GM18519 (cell line): ENCODE measurements at regions not wholly inside any gene's neighbourhood (a gene's known extent, or its start where the extent isn't known, plus 50 kb on each side); places are given as distances from the start of the nearest gene placed in this dataset.
A peak's percentile ranks its signal among the peaks of the same experiment; 100 is the strongest.
"Not testable (repeated sequence)": the region's sequence is repeated elsewhere in the genome, so short reads cannot be mapped to it uniquely, and the experiment has no call there.

Source experiments
- ATAC-seq: cut with Tn5 transposase; IDR thresholded peaks from one replicate; pipeline ENCODE4 v1.9.1; 2021; ENCODE audit warnings: mild to moderate bottlenecking, moderate library complexity; ENCODE audit not compliant: unreplicated experiment, low FRiP score

DNA sequence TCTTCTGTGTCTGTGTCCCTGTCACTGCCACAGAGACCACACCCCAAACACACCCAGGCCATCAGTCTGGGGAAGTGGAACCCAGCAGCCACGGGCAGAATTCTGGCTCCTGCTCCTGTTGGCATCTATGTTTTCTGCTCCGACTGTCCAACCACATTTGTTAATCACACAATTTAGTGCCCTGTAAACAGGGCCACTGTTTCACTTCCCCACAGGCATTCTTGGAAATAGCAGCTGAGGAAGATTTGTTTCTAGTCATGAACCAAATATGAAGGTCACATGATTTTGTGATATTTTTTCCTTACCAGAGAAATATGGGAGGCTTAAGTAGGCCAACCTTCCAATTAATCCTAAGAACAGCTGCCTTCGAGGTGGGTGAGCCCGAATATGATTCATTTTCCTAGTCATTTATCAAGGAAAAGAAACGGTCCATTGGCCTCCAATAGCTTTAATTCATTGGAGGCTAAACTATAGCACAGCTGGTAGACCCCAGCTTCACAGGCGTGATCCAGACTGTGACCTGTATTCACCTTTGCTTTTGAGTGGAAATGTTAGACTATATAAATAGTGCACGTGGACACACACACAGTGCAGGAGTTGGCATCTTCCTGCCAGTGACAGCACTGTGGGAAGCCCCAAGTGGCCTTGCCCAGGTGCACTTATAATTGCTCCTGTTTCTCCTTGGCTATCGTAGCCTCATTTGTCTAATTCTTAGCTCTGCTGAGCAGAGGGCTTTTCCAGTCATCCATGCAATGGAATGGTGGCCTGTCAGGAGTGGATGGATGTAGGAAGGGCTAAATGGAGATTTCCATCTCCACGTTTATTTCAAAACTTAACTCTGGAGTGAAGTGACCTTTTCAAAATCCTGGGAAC lies 267.9 kb downstream of the LPIN1 start:
- ATAC-seq, result no peak

DNA sequence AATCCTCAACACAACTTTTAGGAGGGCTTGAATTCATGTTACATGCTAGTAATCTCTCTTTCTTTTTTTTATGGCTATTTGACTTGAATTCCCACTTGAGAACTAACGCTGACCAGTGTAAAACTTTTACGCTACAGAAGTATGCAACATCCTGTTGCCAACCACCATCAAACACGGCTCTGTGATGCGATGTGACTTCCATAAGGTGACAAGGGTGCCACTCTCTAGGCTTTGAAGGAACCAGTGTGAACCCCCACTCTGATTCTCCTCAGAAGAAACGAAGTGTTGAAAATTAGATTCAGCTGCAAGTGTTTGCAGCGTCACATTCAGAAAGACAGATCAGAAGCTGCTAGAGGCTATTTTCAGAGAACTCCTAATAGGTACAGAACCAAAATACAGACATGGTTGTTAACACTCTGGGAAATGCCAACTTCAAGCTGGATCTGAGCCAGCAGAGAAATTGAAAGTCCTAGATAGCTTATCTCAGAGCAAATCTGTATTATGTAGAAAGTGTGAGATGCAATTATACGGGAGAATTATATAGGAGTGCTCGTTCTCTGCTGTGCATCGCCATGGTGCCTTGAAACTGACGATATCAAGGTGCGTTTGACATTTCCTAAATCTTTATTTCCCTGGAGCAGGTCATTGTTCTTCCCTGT lies 271.2 kb downstream of the LPIN1 start:
- ATAC-seq, result no peak

DNA sequence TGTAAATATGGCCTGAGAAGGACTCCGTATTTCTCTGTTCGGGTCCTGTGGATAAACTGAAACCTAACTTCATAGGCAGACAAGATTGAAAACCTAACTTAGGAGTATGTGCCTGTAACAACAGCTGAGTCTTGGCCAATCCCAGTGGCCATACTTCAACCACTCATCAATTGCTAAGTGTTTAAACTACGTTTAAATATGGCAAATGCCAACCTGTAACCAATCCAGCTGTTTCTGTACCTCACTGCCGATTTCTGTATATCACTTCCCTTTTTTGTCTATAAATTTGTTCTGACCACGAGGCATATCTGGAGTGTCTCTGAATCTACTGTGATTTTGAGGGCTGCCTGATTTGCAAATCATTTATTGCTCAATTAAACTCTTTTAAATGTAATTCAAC lies 272.3 kb downstream of the LPIN1 start:
- ATAC-seq, result not testable (repeated sequence)

DNA sequence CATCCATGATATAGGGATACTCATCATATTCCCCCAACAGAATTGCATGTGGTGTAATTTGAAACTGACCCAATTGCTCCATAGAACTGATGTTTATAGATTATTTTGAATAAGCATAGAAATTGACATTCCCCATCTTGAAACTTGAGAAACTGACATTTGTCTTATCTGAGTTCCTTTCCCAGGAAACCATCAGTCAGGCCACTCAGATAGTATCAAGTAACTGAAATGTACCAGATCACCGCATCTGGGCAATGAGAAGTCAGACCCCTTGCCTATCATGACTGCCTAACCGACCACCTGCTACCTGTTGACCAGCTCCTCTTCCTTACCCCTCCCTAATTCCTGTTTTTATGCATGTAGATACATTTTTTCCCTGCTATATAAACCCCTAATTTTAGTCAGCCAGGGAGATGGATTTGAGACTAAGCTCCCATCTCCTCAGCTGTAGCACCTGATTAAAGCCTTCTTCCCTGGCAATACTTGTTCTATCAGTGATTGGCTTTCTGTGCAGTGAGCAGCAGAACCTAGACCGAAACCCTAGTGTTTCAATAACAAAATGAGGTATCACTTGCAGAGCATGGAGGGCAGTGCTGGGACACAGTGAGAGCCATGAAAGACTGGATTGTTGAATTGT lies 274.5 kb downstream of the LPIN1 start:
- no peak for ATAC-seq

DNA sequence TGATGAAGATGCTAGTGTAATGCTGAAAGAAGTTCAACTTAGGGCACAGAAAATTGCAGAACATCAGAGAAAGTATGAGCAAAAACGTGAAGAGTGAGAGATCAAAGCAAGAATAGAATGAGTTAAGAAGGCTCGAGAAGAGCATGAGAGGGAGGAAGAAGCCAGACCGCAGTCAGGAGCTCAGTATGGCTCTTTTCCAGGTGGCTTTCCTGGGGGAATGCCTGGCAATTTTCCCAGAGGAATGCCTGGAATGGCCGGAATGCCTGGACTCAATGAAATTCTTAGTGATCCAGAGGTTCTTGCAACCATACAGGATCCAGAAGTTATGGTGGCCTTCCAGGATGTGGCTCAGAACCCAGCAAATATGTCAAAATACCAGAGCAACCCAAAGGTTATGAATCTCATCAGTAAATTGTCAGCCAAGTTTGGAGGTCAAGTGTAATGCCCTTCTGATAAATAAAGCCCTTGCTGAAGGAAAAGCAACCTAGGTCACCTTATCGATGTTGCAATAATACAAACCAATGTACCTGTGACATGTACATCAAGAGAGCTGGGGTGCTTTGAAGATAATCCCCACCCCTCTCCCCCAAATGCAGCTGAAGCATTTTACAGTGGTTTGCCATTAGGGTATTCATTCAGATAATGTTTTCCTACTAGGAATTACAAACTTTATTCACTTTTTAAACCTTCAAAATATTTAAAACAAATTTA lies 277.9 kb downstream of the LPIN1 start:
- not testable (repeated sequence) for ATAC-seq

DNA sequence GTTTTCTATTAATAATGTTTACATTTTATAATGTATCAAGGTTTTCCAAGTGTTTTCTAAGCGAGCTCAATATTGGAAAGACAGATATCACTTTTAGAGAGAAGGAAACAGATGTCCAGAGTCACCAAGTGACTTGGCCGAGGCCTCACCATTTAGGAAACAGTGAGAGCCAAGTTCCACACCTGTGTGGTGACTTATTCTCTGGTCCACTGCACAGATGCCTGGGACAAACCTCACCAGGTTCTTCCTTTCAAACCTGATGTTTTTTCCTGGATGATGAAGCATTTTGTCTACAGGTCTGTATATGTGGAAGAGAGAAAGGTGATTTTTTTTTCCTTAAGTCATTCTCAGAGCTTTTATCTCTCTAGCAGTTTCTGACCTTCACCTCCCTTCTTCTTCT lies 280.7 kb downstream of the LPIN1 start:
- no peak for ATAC-seq

DNA sequence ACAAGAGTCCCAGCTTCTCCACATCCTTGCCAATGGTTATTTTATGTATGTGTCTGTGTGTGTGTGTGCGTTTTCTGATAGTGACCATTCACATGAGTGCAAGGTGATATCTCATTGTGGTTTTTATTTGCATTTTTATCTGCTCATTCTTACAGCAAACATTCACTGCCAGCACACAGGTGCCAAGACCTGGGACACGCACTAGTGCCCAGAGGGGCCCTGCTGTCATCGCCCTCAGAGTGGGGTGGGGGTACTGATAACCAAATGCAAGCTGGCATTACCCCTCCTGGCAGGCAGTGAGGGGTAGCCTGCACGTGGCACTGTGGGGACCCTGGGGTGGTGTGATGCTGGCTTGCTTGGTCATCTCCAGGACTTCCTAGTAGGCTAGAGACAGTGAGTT lies 285.4 kb downstream of the LPIN1 start:
- no peak for ATAC-seq

DNA sequence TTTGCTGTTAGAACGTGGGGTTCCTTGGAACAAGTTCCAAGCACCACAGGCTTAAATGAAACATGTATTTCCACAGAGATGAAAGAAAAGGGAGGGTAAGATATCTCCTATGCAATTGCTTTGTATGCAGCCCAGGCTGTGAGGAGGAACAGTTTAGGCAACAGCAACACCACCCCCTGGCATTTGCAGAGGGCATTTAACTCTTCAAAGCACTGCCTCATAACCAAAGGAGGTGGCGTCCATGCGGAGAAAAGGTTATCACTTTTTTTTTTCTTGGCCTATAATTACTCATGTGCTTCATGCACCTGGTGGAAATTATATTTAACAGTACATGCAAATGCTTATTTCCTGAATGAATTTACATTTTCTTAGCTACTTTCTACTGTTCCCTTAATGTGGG lies 286.0 kb downstream of the LPIN1 start:
- peak; percentile 66 for ATAC-seq

DNA sequence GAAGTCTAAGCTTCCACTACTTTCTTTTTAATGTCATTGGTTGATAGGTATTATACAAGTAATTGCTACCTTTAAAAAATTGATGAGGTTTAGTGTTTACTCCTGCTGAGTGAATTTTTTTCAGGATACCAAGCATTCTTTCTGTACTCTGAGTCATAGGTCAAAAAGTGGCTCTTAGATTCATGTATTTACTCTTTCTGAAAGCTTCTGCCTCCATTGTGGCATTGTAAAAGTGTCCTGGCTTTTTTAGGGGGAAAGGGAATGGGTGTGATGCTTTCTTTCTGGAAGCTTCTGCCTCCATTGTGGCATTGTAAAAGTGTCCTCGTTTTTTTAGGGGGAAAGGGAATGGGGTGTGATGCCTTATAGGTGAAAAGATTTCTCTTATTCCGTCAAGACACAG lies 286.5 kb downstream of the LPIN1 start:
- ATAC-seq, result no peak

DNA sequence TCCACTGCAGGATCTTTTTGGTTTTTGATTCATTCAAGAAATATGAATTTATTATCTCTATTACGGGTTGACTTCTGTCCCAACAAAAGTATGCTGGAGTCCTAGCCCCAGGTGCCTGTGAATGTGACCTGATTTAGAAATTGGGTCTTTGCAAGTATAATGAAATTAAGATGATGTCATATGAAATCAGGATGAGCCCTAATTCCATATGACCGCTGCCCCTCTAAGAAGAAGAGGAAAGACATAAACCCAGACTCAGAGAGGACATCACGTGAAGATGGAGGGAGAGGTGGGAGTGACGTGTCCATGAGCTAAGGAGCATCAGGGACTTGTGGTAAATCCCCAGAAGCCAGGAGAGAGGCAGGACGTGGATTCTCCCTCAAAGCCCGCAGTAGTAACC lies 287.1 kb downstream of the LPIN1 start:
- ATAC-seq, result no peak

DNA sequence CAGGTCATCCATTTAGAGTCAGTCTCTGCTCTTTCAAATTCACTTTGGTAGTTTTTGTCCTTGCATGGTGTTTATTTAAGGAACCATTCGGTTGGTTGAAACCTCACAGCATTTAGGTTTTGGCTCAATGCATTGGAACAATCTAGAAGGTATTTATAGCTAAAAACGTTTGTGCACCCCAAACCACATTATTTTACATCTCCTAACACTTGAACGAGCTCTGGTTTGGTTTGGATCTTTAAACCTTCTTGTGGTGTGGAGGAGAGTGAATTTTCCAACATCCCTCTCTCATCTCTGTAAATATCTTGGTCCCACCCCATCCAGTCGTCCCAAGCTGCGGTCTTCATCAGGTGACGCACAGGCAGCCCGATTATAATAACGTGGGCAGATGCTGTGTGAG lies 287.9 kb downstream of the LPIN1 start:
- no peak for ATAC-seq

DNA sequence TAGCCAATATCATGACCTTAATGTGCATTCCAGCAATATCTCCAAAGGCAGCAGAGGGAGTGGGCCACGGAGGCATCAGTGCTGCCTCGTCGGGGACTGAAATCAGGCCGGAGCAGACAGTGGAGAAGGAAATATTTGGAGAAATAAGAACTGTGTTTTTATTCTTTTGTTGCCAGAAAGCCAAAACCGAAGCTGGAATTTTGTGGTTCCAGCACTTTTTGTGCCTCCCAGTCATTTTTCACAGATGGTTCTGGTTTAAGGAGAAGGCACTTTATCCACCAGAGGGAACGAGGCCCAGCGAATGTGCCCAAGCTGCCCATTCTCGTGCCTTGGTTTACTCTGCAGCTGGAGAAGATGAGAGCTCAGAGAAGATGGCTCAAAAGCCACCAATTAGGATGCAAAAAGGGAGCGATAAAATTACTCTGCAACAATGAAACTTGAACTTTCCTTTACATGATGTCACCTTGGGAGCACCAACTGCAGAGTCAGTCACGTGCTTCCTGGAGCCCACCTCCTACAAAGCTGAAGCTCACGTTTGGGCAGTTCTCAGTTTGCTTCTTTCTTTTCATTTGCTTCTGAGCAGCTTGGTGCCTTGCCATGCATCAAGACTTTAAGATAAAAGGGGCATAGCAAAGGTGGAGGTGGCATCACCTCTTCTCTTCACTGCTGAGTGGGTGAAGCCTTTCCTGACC lies 288.7 kb downstream of the LPIN1 start:
- no peak for ATAC-seq

DNA sequence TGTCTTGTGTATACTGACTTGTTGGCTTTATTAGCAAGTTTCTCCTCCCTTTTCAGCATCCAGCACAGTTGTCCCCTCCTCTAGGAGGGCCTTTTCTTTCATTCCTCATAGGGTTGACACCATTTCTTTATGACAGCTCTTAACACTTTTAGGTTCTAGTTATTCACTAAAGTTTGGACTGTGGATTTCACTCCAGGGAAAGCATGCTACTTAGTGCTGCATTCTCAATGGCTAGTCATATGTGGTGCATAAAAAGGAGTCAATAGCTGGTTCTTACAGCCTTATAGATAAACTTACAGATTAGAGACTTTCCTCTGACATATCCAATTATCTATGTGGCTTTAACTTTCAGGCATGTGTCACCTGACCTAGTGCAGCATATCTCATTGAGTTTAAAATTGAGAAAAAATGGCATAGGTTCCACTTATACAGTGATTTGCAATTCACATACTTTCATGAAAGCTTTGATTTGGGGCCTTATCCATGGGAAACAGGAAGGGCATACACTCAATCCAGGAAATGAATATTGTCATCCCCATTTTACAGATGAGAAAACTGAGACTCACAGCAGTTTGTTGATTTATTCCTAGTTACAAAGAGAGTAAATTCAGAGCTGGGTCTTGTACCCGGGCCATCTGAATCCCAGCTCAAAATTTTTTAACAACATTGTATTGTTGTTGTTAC lies 289.7 kb downstream of the LPIN1 start:
- no peak for ATAC-seq

DNA sequence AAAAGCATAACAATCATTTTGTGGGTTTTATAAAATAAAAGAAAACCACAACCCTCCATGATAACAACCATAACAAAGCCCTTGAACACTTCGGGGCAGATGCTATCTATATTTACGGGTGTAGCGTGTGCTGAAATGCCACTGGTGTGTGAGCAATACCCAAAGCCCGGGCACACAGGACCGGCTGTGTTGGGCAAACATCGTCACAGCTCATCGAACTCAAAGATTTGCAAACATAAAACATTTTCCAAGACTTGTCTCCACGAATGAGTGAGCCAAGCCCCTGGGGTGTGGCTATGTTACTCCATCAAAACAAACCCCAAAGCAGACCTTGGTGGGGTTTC lies 290.2 kb downstream of the LPIN1 start:
- ATAC-seq, result no peak

DNA sequence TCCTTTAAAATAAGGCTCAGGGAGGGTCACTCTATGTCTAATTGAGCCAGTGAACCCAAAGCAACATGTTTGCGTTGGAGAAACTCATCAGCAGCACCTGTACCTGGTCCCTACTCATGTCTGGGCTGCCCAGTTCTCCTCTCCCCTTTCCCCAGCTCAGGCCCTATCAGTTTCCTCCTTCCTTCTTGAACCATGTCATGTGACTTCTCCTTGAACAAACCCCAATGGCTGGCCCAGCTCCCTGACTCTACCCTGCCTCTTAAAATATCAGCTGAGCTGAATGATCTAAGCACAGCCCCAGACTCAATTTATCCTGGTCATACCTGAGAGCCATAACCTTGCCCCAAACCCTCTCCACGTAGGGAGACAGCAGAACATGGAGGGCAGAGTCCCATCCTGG lies 290.9 kb downstream of the LPIN1 start:
- ATAC-seq, result no peak

DNA sequence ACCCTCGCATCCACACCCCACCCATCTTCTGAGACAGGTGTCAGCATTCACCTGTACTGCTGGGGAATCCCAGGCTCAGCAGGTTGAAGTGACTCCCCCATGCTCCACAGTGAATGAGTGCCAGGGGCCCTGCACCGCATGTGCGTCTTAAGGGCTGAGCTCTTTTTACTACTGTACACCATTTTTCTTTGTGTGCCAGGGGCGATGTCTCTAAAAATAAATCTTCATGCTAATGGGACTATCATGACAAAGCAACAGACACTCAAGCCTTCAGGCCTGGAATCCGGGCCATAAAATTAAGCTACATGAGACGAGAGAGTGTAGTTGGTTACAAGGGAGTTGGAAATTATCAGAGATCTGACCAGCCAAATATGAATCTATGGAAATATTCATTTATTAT lies 294.8 kb downstream of the LPIN1 start:
- no peak for ATAC-seq

DNA sequence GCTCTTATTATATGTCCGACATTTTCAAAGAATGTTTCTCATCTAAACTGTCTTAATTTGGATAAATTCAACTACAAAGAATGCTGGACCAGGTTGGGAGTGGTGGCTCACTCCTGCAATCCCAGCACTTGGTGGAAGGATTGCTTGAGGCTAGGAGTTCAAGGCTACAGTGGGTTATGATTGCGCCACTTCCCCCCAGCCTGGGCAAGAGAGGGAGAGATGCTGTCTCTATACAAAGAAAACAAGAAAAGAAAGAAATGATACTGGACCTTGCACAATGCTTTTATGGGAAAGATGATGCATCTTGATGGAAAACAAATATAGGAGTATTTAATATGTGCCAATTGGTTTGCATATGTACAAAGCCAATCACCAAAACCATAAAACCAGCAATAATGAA lies 296.7 kb downstream of the LPIN1 start:
- ATAC-seq, result no peak

DNA sequence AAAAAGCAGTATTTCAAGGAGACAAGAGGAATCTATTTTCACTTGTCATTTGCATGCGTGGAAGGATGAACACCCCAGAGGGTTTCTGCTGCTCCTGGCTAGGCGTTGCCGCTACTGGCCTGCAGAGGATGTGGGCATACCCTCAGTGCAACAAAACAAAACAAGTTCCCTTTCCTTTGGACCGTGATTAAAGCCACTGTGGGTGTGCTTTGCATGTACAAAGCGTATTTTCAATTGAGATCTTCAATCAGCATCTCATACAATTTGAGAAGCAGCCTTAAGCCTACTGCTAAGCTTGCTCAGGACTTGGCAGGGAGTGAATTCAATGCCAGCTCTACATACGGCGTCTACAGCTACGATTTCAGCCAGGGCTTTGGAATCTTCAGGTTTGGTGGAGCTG lies 298.4 kb downstream of the LPIN1 start:
- peak; percentile 50 for ATAC-seq

DNA sequence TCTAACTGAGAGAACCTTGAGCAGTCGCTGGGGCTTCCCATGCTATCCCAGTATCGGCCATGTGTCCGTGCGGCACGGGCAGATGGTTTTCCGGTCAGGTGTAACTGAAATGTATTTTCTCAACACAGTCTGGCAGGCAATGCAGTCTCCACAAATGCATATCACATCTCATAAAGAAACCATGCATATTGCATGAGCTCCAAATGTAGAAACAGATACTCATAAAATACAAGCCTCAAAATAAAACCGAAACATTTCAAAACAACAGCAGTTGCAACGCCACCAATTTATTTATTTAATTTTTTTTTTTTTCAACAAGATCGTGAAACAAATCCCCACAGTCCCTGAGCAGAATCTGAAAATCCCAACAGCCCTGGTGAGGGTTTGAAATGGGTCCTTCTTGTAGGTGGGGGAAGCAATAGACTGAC lies 299.4 kb downstream of the LPIN1 start:
- peak; percentile 42 for ATAC-seq

DNA sequence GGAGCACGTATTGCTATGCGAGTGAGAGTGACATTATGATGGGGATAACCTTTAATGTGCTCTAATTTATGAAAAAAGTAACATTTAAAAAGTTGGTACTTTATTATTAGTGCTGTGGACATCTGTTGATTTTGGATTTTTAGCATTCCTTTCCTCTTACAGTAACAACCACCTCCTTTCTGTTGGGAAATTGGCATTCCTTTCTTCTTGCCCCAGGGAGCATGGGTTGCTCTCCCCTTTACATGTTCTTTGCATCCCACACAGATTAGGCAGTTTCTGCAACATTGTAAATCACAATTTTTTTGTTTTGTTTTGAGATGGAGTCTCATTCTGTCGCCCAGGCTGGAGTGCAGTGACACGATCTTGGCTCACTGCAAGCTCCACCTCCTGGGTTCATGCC lies 300.2 kb downstream of the LPIN1 start:
- no peak for ATAC-seq
